DND-41 (cell line): ENCODE measurements at regions not wholly inside any gene's neighbourhood (a gene's known extent, or its start where the extent isn't known, plus 50 kb on each side); places are given as distances from the start of the nearest gene placed in this dataset.

Experiments
- CTCF ChIP-seq: IDR thresholded peaks from 2 replicates; pipeline ENCODE4 v1.5.1; 2012; ENCODE audit warnings: borderline replicate concordance, low read length, moderate library complexity, mild to moderate bottlenecking; ENCODE audit not compliant: poor library complexity, severe bottlenecking; ENCODE audit errors: extremely low read depth
- EZH2 ChIP-seq: IDR thresholded peaks from 3 replicates; pipeline ENCODE4 v1.6.1; 2012; ENCODE audit warnings: borderline replicate concordance, low read depth, mild to moderate bottlenecking, moderate library complexity, low read length, inconsistent platforms; ENCODE audit not compliant: severe bottlenecking

GRCh38 chr2:53356291-53356905 lies 411.2 kb upstream of the CHAC2 start:
- TF ChIP-seq CTCF (no peak), EZH2 (no peak)
